ENCODE measurements at regions not wholly inside any gene's neighbourhood (a gene's known extent, or its start where the extent isn't known, plus 50 kb on each side); places are given as distances from the start of the nearest gene placed in this dataset.

GRCh38 chr2:180463608-180464007 lies 456.5 kb upstream of the CWC22 start:
- TF ChIP-seq, protein P1, sequence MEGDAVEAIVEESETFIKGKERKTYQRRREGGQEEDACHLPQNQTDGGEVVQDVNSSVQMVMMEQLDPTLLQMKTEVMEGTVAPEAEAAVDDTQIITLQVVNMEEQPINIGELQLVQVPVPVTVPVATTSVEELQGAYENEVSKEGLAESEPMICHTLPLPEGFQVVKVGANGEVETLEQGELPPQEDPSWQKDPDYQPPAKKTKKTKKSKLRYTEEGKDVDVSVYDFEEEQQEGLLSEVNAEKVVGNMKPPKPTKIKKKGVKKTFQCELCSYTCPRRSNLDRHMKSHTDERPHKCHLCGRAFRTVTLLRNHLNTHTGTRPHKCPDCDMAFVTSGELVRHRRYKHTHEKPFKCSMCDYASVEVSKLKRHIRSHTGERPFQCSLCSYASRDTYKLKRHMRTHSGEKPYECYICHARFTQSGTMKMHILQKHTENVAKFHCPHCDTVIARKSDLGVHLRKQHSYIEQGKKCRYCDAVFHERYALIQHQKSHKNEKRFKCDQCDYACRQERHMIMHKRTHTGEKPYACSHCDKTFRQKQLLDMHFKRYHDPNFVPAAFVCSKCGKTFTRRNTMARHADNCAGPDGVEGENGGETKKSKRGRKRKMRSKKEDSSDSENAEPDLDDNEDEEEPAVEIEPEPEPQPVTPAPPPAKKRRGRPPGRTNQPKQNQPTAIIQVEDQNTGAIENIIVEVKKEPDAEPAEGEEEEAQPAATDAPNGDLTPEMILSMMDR (IDR thresholded peaks at IDR 0.05 in 8 of 11, conservative IDR thresholded peaks at IDR 0.05 in 3 of 11): no peak
- TF ChIP-seq POLR2A (IDR thresholded peaks at IDR 0.05) (no peak), POLR2AphosphoS5 (IDR thresholded peaks at IDR 0.05) (no peak)

Data from spleen (tissue), 7 donors.